Panc1 (cell line): ENCODE measurements at regions not wholly inside any gene's neighbourhood (a gene's known extent, or its start where the extent isn't known, plus 50 kb on each side); places are given as distances from the start of the nearest gene placed in this dataset.

Experiments used
- ATAC-seq: fragments of 200-7000 bp; cut with Tn5 transposase; 2 replicates; pipeline ENCODE4 v1.9.1; 2020; ENCODE audit warnings: mild to moderate bottlenecking, moderate library complexity
- BruUV-seq: library from RNA; stranded (reverse); fragments of 400-500 nt; replicated peaks from 2 replicates; lab custom pipeline; 2021; lab: Mats Ljungman, UMichigan
- CTCF ChIA-PET: fragments of 300-600 bp; sonication (Branson Sonifier 250); formaldehyde crosslinking; loops from one replicate; lab custom pipeline; 2022; ENCODE audit warnings: antibody characterized with exemption; lab: Charles Lee
- POLR2A ChIA-PET: fragments of 300-600 bp; sonication (Branson Sonifier 250); formaldehyde crosslinking; loops from one replicate; lab custom pipeline; 2022; ENCODE audit warnings: antibody characterized with exemption; lab: Charles Lee
- DNase-seq: peaks from one replicate; pipeline ENCODE4 v3.0.0-alpha.2; 2010; ENCODE audit warnings: low read depth, low spot score
- H3K27ac ChIP-seq: 2 replicates; pipeline ENCODE4 v1.5.1; 2011; ENCODE audit warnings: mild to moderate bottlenecking, low read length, inconsistent platforms
- H3K27me3 ChIP-seq: fragments of 200-500 bp; sonication (Bioruptor generic); 2 replicates; pipeline ENCODE4 v1.6.0; 2014; ENCODE audit warnings: low read length, inconsistent platforms; ENCODE audit not compliant: control insufficient read depth, insufficient read depth
- H3K36me3 ChIP-seq: fragments of 200-500 bp; sonication (Bioruptor generic); 2 replicates; pipeline ENCODE4 v1.5.1; 2014; ENCODE audit warnings: inconsistent platforms, mild to moderate bottlenecking, low read length, moderate library complexity; ENCODE audit not compliant: control insufficient read depth, insufficient read depth
- H3K4me1 ChIP-seq: 2 replicates; pipeline ENCODE4 v1.5.1; 2011; ENCODE audit warnings: inconsistent platforms, mild to moderate bottlenecking, low read length, moderate library complexity; ENCODE audit not compliant: control insufficient read depth, insufficient read depth
- H3K4me3 ChIP-seq, 2 experiments: 2 replicates each; pipeline ENCODE4 v1.5.1; 2011 to 2012; ENCODE audit warnings: low read depth in 2 of 2, low read length in 2 of 2, mild to moderate bottlenecking in 2 of 2, inconsistent platforms in 1 of 2, moderate library complexity in 1 of 2
- H3K9me3 ChIP-seq: fragments of 200-500 bp; sonication (Bioruptor generic); 2 replicates; pipeline ENCODE4 v1.5.1; 2014; ENCODE audit warnings: low read depth, mild to moderate bottlenecking, inconsistent platforms, low read length, moderate library complexity; ENCODE audit not compliant: control insufficient read depth, insufficient read depth
- CTCF ChIP-seq: fragments of 450-650 bp; IDR thresholded peaks from 2 replicates; pipeline ENCODE4 v1.5.1; 2017; ENCODE audit warnings: mild to moderate bottlenecking
- POLR2AphosphoS5 ChIP-seq: IDR thresholded peaks from 2 replicates; pipeline ENCODE4 v1.6.1; 2012; ENCODE audit warnings: mild to moderate bottlenecking, low read depth, low read length, moderate library complexity
- REST ChIP-seq, 2 experiments: IDR thresholded peaks; 2 replicates each; pipeline ENCODE4 v1.6.1; 2011 to 2012; ENCODE audit warnings: low read depth in 2 of 2, control low read depth in 1 of 2, low read length in 1 of 2, mild to moderate bottlenecking in 1 of 2, moderate library complexity in 1 of 2; ENCODE audit not compliant: insufficient read depth in 1 of 2
- SIN3A ChIP-seq: IDR thresholded peaks from 2 replicates; pipeline ENCODE4 v1.6.1; 2012; ENCODE audit warnings: low read depth, mild to moderate bottlenecking, low read length, moderate library complexity, borderline replicate concordance; ENCODE audit not compliant: insufficient read depth
- TCF7L2 ChIP-seq: IDR thresholded peaks from 2 replicates; pipeline ENCODE4 v1.6.1; 2011; ENCODE audit warnings: mild to moderate bottlenecking, low read depth, low read length, inconsistent platforms
- in situ Hi-C: cut with HindIII; loops from 2 replicates; pipeline ENCODE4 v1.10.0; 2016; ENCODE audit warnings: low sequenced_read_pairs, low pct_unique_long_range_greater_than_20kb
- intact Hi-C: fragments of 100-400 bp; cut with micrococcal nuclease; formaldehyde crosslinking; loops from one replicate; pipeline ENCODE4 v1.10.0; 2022; ENCODE audit not compliant: unreplicated experiment

- ATAC-seq (no peak), DNase-seq (no peak)
- no peak overlapping the region for H3K27ac ChIP-seq
- intact Hi-C loops (no loop called here), in situ Hi-C loops (no loop called here)
- H3K4me3 ChIP-seq, result no peak overlapping the region
- no peaks in the 10 kb centered on the region for H3K36me3 ChIP-seq
- peaks cover 37% of the 10 kb centered on the region for H3K4me1 ChIP-seq
- ChIA-PET POLR2A (no interaction called here), CTCF (no interaction called here)
- H3K9me3 ChIP-seq, result no peaks in the 10 kb centered on the region
- H3K27me3 ChIP-seq, result no peaks in the 10 kb centered on the region
- TF ChIP-seq POLR2AphosphoS5, result no peak
- TF ChIP-seq REST (IDR thresholded peaks at IDR 0.05; ENCODE audit: insufficient read depth in 1 of 2, low read depth in 2 of 2, low read length in 1 of 2), result no peak
- TF ChIP-seq TCF7L2, result no peak
- TF ChIP-seq CTCF, result no peak
- TF ChIP-seq SIN3A, result no peak
- no TSS peak for BruUV-seq
Observed at GRCh38 chr15:70523192-70523591, 240.2 kb downstream of the UACA start.

- TF ChIP-seq CTCF, result no peak
- no peak for TF ChIP-seq POLR2AphosphoS5
- TF ChIP-seq REST (IDR thresholded peaks at IDR 0.05; ENCODE audit: insufficient read depth in 1 of 2, low read depth in 2 of 2, low read length in 1 of 2), result no peak
- no peak for TF ChIP-seq SIN3A
- no peak for TF ChIP-seq TCF7L2
- Histone ChIP-seq H3K27me3 (no peaks in the 10 kb centered on the region), H3K27ac (no peak overlapping the region), H3K4me1 (peaks cover 34% of the 10 kb centered on the region), H3K36me3 (no peaks in the 10 kb centered on the region), H3K9me3 (no peaks in the 10 kb centered on the region), H3K4me3 (no peak overlapping the region)
- DNase-seq (no peak), ATAC-seq (no peak)
- ChIA-PET CTCF (no interaction called here), POLR2A (no interaction called here)
- in situ Hi-C loops (no loop called here), intact Hi-C loops (no loop called here)
- no TSS peak for BruUV-seq
Observed at GRCh38 chr15:70522323-70522966, 240.9 kb downstream of the UACA start.
